ENCODE measurements at regions not wholly inside any gene's neighbourhood (a gene's known extent, or its start where the extent isn't known, plus 50 kb on each side); places are given as distances from the start of the nearest gene placed in this dataset.

GRCh38 chr1:208885060-208885459, 640.9 kb upstream of the PLXNA2 start:
- TF ChIP-seq CTCF (IDR thresholded peaks at IDR 0.05) = no peak
- Histone ChIP-seq H3K27me3 (no peaks in the 10 kb centered on the region), H3K4me3 (no peak overlapping the region), H3K36me3 (no peaks in the 10 kb centered on the region), H3K9me3 (no peaks in the 10 kb centered on the region), H3K27ac (no peak overlapping the region), H3K4me1 (no peaks in the 10 kb centered on the region)
- no peak for ATAC-seq
- intact Hi-C loops (cut with DNase I) = no loop called here
- no peak for DNase-seq
- no peak for FAIRE-seq
- WGBS, 2 donors = 24 to 36% methylated on average over 1 of the region's 1 CpG

GRCh38 chr1:208885650-208886049, 641.5 kb upstream of the PLXNA2 start:
- no peaks in the 10 kb centered on the region for H3K36me3 ChIP-seq
- intact Hi-C loops (cut with DNase I) = no loop called here
- DNase-seq = no peak
- ATAC-seq = no peak
- H3K9me3 ChIP-seq = no peaks in the 10 kb centered on the region
- TF ChIP-seq CTCF (IDR thresholded peaks at IDR 0.05) = no peak
- no peaks in the 10 kb centered on the region for H3K27me3 ChIP-seq
- WGBS, 2 donors = 70 to 74% methylated on average over 4 of the region's 4 CpGs
- H3K27ac ChIP-seq = no peak overlapping the region
- H3K4me3 ChIP-seq = no peak overlapping the region
- no peaks in the 10 kb centered on the region for H3K4me1 ChIP-seq
- FAIRE-seq = no peak

- H3K4me3 ChIP-seq = no peak overlapping the region
- TF ChIP-seq CTCF (IDR thresholded peaks at IDR 0.05) = no peak
- no peak for FAIRE-seq
- no peaks in the 10 kb centered on the region for H3K27me3 ChIP-seq
- no peak overlapping the region for H3K27ac ChIP-seq
- no peaks in the 10 kb centered on the region for H3K9me3 ChIP-seq
- no peak for DNase-seq
- intact Hi-C loops (cut with DNase I) = no loop called here
- 84 to 93% methylated on average over 2 of the region's 2 CpGs for WGBS, 2 donors
- H3K4me1 ChIP-seq = no peaks in the 10 kb centered on the region
- no peaks in the 10 kb centered on the region for H3K36me3 ChIP-seq
- no peak for ATAC-seq
These were observed 644.2 kb upstream of the PLXNA2 start for GRCh38 chr1:208888376-208888775.

GRCh38 chr1:208892147-208892546, 648.0 kb upstream of the PLXNA2 start:
- H3K27ac ChIP-seq = no peak overlapping the region
- no peak for TF ChIP-seq CTCF (IDR thresholded peaks at IDR 0.05)
- 65 to 72% methylated on average over 6 of the region's 6 CpGs for WGBS, 2 donors
- intact Hi-C loops (cut with DNase I) = no loop called here
- H3K4me1 ChIP-seq = no peaks in the 10 kb centered on the region
- H3K27me3 ChIP-seq = no peaks in the 10 kb centered on the region
- H3K36me3 ChIP-seq = no peaks in the 10 kb centered on the region
- no peak for ATAC-seq
- no peak overlapping the region for H3K4me3 ChIP-seq
- no peaks in the 10 kb centered on the region for H3K9me3 ChIP-seq
- FAIRE-seq = no peak
- no peak for DNase-seq

GRCh38 chr1:208893251-208893650, 649.1 kb upstream of the PLXNA2 start:
- FAIRE-seq = no peak

More at GRCh38 chr1:208893251-208893650, 649.1 kb upstream of the PLXNA2 start:
- ATAC-seq = no peak
- no peak overlapping the region for H3K4me3 ChIP-seq
- 70 to 75% methylated on average over 3 of the region's 3 CpGs for WGBS, 2 donors
- no peaks in the 10 kb centered on the region for H3K9me3 ChIP-seq
- no peak overlapping the region for H3K27ac ChIP-seq
- H3K36me3 ChIP-seq = no peaks in the 10 kb centered on the region
- H3K27me3 ChIP-seq = no peaks in the 10 kb centered on the region
- intact Hi-C loops (cut with DNase I) = no loop called here
- no peak for DNase-seq
- TF ChIP-seq CTCF (IDR thresholded peaks at IDR 0.05) = no peak
- no peaks in the 10 kb centered on the region for H3K4me1 ChIP-seq
